Activated gamma-delta T cell (primary cell): ENCODE measurements at regions not wholly inside any gene's neighbourhood (a gene's known extent, or its start where the extent isn't known, plus 50 kb on each side); places are given as distances from the start of the nearest gene placed in this dataset.
"Not testable (repeated sequence)": the region's sequence is repeated elsewhere in the genome, so short reads cannot be mapped to it uniquely, and the experiment has no call there.

Source experiments
- DNase-seq: peaks from one replicate; lab custom pipeline; 2025; lab: John Stamatoyannopoulos, UW

DNA sequence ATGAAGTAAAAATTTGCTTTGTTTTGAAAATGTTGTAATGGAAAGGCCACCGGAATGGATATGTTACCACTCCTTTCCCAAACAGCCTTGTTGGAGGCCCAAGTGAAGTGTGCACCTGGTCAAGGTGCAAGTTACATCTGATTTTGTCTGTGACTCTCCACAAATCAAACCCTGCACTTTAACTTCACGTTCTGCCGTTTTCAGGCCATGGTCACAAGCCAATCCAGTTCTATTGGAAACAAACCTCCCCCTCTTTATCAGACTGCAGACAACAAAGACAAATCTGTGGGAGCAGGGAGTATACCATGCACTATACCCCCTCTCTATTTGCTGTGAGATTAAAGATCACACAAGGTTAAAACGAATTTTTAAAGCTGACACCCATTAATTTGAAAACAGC, 155.6 kb upstream of the RFC3 start:
- DNase-seq, result no peak

DNA sequence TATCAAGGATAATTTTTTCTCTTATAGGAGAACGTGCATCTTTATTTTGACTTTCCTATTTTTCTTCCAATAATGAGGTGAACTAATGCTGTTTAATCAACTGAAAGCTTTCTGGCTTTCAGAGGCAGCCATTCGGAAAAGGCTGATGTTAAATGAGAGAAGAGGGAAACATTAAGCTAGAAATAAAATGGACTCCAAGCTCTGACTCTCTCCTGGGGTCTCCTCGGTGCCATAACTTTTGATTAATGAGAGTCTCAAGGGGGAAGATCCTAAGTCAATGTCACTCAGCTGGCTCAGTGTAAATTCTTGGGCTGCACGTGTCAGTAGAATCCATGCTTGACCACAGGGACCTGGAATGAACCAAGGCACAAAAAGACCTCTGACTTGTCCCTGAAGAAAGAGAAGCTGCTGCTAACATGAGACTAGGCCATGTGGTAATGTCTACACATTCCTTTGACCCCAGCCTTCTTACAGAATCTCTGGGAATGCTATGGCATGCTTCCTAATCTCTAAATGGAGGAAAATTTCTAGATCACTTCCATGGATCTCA, 152.2 kb upstream of the RFC3 start:
- DNase-seq, result no peak

DNA sequence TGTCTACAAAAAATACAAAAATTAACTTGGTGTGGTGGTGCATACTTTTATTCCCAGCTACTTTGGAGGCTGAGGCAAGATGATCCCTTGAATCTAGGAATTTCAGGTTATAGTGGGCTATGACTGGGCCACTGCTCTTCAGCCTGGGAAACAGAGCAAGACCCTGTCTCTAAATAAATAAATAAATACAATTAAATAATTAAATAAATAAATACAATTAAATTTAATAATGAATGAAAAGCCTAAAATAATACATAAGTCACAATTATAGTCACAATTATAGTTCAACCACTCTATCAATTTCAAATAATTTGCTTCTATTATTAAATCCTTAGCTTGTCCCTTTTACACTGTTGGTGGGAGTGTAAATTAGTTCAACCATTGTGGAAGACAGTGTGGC, 146.4 kb upstream of the RFC3 start:
- DNase-seq, result no peak

GRCh38 chr13:33672022-33672421, 145.9 kb upstream of the RFC3 start:
- DNase-seq, result not testable (repeated sequence)

DNA sequence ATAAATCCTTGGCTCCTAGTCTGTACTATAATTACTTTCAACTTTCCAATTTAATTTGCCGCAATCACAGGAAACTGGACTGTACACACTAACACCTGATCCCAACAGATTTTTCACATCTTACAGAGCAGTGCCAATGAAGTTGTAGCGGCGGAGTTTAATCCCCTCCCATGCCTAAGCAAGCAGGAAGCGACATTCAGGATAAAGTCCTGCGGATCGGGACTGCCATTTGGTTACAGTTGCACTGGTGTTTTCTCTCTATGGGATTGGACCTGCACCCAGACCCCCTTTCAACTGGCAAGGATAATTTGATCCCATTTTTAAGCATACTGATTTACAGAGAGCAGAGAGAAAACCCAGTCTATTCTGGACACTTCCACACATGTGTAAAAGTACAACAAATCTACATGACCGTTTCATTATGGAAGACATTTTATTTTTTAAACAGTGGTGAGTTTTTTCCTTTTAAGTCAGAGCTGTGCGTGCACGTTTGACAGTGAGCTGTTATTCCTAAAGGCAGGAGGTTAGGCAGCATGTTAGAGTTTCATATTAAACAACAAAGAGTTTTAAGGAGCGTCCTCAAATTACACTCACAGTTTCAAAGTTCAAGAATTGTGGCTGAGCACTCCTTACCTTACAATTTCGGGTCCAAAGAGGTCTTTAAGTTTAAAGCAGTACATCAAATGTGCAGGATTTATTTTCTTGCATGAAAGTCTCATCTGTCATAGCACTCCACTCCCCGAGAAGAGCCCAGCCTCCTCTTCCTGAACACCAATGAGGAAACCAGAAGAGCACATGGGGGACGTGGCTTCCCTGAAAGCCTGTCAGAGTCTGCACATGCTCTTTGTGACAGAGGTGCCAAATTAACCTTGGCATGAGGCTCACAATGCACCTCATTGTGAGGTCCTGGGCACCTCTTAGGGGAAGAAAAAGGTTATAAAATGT, 141.6 kb upstream of the RFC3 start:
- DNase-seq, result no peak

GRCh38 chr13:33677215-33677614, 140.7 kb upstream of the RFC3 start:
- no peak for DNase-seq

DNA sequence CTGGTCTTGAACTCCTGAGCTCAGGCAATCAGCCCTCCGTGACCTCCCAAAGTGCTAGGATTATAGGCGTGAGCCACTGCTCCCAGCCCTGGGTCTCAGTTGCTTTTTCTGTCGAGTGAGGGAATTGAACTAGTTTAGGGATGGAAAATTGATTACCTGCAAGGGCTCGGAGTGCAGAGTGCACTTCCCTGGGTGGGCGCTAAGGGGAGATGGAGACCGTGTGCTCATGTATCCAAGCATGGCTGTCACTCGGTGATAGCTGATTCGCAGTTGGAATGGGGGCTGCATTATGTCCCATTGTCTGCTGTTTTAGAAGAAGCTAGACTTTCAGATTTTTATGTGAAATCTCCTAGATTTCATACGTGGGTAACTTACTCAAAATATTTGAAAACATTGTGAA, 139.9 kb upstream of the RFC3 start:
- no peak for DNase-seq

DNA sequence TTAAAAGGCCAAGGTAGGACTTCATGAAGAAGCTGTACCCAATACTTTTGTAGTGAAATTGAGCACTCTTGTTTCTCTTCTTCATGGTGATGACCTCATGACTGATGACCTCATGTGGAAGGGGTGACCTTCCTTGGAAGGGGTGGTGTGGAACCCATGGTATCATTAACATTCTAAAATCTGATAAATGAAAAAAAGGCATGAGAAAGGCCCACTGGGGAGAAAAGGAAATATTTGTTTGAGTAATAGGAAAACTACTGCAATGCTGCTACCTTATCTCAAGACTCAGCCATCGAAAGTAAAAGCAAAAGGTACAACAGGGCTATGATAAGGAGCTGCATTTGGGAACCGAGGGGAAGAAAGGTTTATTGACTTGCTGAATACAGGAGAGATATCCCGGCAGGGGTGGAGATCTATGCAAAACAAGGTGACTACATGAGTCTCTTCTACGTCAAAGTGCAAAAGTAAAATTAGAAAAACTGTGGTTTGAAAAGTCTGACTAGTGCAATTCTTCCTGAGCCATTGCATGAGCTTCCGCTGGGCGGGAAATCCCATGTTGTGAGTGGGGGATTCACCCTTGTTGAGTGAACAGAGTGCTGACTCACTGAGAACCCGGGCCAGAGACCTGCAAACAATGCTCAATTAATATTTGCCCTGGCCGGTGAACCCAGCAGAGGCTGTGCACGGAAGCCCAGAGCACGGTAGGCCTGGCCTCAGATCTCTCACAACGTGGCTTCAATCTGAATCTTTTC, 138.9 kb upstream of the RFC3 start:
- DNase-seq, result no peak

DNA sequence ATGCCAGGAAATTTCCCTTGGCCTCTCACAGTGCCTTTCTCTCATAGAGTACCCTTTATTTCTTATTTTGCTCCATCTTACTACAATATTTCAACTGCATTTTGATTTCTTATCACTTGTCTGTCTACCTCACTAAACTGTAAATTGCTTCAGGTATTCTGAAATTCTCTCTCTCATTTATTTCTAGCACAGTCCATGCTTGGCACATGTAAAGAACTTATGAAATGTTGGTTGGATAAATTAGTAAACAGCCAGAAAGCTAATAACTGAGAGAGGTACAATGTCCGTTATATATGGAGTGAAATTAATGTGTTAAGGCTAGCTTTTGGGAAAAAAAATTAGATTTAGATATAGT, 138.3 kb upstream of the RFC3 start:
- DNase-seq, result no peak

DNA sequence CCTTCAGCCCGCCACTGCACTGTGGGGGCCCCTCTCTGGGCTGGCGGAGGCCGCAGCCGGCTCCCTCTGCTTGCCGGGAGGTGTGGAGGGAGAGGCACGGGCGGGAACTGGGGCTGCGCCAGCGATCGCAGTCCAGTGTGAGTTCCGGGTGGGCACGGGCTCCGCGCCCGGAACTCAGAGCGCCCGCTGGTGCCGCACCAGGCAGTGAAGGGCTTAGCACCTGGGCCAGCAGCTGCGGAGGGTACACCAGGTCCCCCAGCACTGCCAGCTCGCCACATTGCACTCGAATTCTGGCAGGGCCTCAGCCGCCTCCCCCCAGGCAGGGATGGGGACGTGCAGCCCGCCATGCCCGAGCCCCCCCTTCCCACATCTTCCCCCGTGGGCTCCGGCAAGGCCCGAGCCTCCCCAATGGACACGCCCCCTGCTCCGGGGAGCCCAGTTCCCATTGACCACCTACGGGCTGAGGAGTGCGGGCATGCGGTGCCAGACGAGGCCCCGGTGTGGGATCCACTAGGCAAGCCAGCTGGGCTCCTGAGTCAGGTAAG, 135.9 kb upstream of the RFC3 start:
- DNase-seq, result no peak

- not testable (repeated sequence) for DNase-seq
Observed at GRCh38 chr13:33682646-33683045, 135.3 kb upstream of the RFC3 start.

GRCh38 chr13:33683376-33683775, 134.6 kb upstream of the RFC3 start:
- DNase-seq, result no peak

GRCh38 chr13:33684874-33685273, 133.1 kb upstream of the RFC3 start:
- DNase-seq, result no peak

DNA sequence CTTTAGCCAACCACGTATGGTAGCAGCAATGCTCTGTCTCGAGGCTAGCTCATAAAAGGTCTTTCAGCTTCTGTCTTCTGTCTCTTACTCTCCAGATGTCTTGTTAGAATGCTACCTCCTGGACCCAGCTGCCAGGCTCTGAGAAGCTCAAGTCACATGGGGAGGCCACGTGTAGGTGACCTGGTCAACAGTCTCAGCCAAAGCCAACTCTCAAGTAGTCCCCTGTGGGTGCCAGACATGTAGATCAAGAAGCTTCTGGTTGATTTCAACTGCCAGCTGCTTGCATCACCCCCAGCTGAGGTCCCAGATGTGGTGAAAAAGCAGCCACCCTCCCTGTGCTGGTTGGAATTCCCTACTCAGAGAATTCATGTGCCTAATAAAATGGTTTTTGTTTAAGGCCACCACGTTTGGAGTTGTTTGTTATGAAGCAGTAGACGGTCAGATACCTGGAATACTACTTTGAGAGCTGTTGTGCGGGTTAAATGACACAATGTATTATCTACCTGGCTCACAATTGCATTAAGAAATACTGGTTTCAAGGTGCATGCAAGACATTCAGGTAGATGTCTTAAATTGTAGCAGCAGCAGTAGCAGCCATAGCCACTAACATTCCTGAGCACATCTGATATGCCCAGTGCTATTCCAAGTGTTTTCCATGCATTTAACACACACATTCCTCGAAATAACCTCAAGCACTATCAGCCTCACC, 131.0 kb upstream of the RFC3 start:
- no peak for DNase-seq

- no peak for DNase-seq
Observed at GRCh38 chr13:33690354-33690753, 127.6 kb upstream of the RFC3 start.

DNA sequence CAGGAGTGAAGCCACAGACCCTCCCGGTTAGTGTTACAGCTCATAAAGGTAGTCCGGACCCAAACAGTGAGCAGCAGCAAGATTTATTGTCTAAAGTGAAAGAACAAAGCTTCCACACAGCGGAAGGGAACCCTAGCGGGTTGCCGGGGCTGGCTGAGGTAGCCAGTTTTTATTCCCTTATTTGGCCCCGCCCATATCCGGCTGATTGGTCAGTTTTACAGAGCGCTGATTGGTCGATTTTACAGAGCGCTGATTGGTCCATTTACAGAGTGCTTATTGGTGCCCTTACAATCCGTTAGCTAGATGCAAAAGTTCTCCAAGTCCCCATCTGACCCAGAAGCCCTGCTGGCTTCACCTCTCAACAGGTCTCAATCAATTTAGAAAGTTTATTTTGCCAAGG, 126.0 kb upstream of the RFC3 start:
- DNase-seq, result no peak

GRCh38 chr13:33692531-33692930, 125.4 kb upstream of the RFC3 start:
- DNase-seq, result no peak

DNA sequence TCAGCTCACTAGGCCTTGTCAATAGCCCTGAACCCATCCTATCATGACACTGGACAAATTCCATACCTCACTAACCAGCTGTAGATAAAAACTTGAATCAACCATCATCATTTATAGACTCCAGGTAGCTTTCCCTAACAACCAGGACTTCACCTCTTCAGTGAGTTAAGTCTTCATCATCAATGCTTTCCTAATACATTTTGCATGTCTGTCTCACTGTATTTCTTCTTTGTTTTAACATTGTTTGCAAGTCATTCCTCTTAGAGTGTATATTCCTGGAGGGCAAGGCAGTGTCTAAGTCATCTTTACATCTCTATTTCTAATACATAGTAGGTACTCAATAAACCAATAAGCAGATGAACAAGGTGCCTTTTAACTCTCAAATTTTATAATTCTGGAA, 123.4 kb upstream of the RFC3 start:
- DNase-seq, result no peak

- DNase-seq, result no peak
Observed at GRCh38 chr13:33696530-33696929, 121.4 kb upstream of the RFC3 start.

DNA sequence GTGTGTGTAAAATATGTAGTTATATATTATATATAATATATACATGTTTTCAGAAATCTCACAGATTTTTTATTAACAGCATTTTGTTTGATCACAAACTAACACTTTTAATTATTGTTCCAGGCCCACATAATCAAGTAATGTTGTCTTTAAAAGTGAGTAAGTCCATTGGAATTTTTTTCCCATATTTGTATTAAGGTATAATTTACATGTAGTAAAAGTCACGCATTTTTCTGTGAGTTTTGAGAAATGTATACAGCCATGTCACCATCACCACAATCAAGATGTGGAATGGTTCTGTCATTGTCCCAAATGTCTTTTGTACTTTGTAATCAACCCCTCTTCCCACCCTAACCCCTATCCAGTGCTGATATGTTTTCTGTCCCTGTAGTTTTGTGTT, 120.0 kb upstream of the RFC3 start:
- no peak for DNase-seq

GRCh38 chr13:33707449-33707848, 110.5 kb upstream of the RFC3 start:
- no peak for DNase-seq

DNA sequence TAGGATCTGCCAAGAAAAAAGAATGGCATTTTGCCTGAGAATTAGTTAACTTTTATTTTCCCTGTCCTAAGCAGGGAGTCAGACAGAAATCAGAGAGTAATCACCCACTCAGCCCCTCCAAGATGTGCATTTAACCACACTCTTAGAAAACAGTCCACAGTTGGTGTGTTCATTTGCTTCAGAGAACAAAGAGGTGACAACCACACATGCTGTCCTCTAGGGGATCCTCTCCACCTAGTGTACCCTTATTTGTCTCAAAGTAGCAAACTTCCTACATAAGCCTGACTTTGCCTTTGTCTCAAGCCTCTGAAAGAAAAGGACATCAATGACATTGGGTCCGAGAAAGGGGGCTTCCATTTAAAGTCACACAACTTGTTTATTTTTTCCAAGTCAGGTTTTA, 107.0 kb upstream of the RFC3 start:
- DNase-seq, result no peak
